Lower lobe of right lung (tissue), 2 donors: ENCODE measurements at regions not wholly inside any gene's neighbourhood (a gene's known extent, or its start where the extent isn't known, plus 50 kb on each side); places are given as distances from the start of the nearest gene placed in this dataset.
A peak's percentile ranks its signal among the peaks of the same experiment; 100 is the strongest.

ENCODE experiments used
- ATAC-seq, 2 donors: fragments of 200-7000 bp; cut with Tn5 transposase; one replicate each; pipeline ENCODE4 v1.9.1; 2020 to 2022; ENCODE audit warnings: mild to moderate bottlenecking in 2 of 2, moderate library complexity in 2 of 2
- DNase-seq: peaks from one replicate; pipeline ENCODE4 v3.0.0-alpha.2; 2020
- H3K27ac ChIP-seq: fragments of 200-600 bp; one replicate; pipeline ENCODE4 v1.8.0; 2022
- H3K27me3 ChIP-seq: fragments of 200-600 bp; one replicate; pipeline ENCODE4 v1.8.0; 2022; ENCODE audit warnings: low read depth
- H3K36me3 ChIP-seq: fragments of 200-600 bp; one replicate; pipeline ENCODE4 v1.8.0; 2022; ENCODE audit warnings: mild to moderate bottlenecking
- H3K4me1 ChIP-seq: fragments of 200-600 bp; one replicate; pipeline ENCODE4 v1.8.0; 2022
- H3K4me3 ChIP-seq: fragments of 200-600 bp; one replicate; pipeline ENCODE4 v1.8.0; 2022; ENCODE audit warnings: mild to moderate bottlenecking
- H3K9me3 ChIP-seq: fragments of 200-600 bp; one replicate; pipeline ENCODE4 v1.8.0; 2022
- intact Hi-C: fragments of 100-400 bp; cut with DNase I; formaldehyde crosslinking; loops from one replicate; pipeline ENCODE4 v1.11.0; 2022
- TF ChIP-seq, protein P1 (sequence below): fragments of 200-600 bp; IDR thresholded peaks from one replicate; pipeline ENCODE4 v1.8.0; 2022; ENCODE audit warnings: antibody characterized with exemption, mild to moderate bottlenecking
- donor health status: DM: no; HTN: yes; CAD: no; lungs with severe emphysema.

- H3K4me1 ChIP-seq, result peaks cover 4% of the 10 kb centered on the region
- DNase-seq (no peak), ATAC-seq (no peak)
- H3K27ac ChIP-seq, result no peak overlapping the region
- no peaks in the 10 kb centered on the region for H3K9me3 ChIP-seq
- H3K36me3 ChIP-seq, result no peaks in the 10 kb centered on the region
- no peak overlapping the region for H3K4me3 ChIP-seq
- intact Hi-C loops, result no loop called here
- H3K27me3 ChIP-seq, result no peaks in the 10 kb centered on the region
- TF ChIP-seq, protein P1, sequence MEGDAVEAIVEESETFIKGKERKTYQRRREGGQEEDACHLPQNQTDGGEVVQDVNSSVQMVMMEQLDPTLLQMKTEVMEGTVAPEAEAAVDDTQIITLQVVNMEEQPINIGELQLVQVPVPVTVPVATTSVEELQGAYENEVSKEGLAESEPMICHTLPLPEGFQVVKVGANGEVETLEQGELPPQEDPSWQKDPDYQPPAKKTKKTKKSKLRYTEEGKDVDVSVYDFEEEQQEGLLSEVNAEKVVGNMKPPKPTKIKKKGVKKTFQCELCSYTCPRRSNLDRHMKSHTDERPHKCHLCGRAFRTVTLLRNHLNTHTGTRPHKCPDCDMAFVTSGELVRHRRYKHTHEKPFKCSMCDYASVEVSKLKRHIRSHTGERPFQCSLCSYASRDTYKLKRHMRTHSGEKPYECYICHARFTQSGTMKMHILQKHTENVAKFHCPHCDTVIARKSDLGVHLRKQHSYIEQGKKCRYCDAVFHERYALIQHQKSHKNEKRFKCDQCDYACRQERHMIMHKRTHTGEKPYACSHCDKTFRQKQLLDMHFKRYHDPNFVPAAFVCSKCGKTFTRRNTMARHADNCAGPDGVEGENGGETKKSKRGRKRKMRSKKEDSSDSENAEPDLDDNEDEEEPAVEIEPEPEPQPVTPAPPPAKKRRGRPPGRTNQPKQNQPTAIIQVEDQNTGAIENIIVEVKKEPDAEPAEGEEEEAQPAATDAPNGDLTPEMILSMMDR, result no peak
Observed at GRCh38 chr5:107254214-107254901, 416.4 kb downstream of the EFNA5 start.

DNA sequence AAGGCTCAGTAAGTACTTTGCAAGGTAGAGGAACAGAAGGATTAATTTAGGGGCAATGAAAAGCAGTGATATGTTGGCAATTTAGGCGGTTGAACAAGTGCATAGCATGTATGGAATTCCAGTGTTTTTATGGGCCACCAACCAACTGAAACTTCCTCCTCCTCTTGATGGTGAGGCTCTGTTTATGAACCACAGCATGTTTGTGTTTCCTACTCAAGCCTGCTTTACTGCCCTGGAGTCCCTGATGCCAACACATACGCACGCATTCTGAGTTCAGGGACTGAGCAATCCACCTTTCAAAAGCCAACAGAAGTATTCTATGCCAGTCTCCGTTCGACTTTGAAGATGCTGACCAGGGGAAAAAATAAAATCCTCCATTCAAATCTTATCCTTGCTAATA, 417.5 kb downstream of the EFNA5 start:
- TF ChIP-seq, protein P1, result no peak
- H3K36me3 ChIP-seq, result no peaks in the 10 kb centered on the region
- H3K9me3 ChIP-seq, result no peaks in the 10 kb centered on the region
- intact Hi-C loops, result no loop called here
- no peaks in the 10 kb centered on the region for H3K27me3 ChIP-seq
- H3K4me3 ChIP-seq, result no peak overlapping the region
- H3K4me1 ChIP-seq, result peaks cover 4% of the 10 kb centered on the region
- peak; percentile 33 to 58 for ATAC-seq
- no peak overlapping the region for H3K27ac ChIP-seq
- no peak for DNase-seq

DNA sequence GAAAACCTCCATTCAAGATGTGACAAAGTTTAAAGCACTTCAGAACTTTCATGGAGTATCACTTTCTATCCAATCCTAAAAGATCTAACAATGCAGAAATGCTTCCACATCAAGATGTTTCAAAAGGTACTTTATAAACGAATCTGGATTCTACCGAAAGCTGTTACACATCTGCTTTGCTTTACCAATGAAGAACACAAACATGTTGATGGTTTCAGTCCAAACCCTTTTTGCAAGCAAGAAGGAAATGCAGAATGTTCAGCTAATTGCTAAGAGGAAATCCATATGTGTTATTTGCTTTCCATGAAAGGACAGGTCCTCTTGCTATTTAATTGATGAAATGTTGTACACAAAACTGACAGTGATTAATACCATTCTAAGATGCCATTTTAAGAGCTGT, 419.6 kb downstream of the EFNA5 start:
- ATAC-seq (no peak), DNase-seq (no peak)
- Histone ChIP-seq H3K27me3 (no peaks in the 10 kb centered on the region), H3K4me1 (peaks cover 4% of the 10 kb centered on the region), H3K27ac (no peak overlapping the region), H3K36me3 (no peaks in the 10 kb centered on the region), H3K4me3 (no peak overlapping the region), H3K9me3 (no peaks in the 10 kb centered on the region)
- intact Hi-C loops, result no loop called here
- TF ChIP-seq, protein P1, result no peak

DNA sequence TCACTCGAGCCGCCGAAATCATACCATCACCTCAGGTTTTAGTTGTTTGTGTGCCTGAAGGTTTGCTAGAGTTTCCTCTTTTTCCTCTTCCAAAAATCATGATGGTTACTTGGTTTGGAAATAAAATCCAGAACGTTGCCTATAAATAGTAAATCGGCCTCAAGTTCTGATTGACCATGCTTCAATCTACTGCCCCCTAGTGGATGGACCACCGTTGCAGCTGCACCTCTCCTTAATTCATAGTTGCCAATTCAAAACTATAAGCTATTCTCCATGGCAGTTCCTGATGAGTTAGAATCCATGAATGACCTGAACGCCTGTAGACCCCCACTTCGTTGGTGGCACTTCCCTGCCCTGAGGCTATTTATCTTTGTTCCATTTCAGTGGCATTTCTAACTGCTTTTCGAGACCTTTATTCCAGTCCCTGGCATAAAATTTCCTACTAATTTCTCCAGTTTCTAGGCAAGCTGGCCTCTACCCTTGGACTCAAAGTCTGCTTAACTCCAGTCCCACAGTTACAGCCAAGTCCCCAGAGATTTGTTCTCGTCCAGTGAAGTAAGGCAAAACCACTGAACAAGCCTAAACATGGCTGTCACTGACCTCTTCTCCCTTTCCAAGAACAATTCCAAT, 422.6 kb downstream of the EFNA5 start:
- Histone ChIP-seq H3K9me3 (no peaks in the 10 kb centered on the region), H3K27ac (no peak overlapping the region), H3K36me3 (no peaks in the 10 kb centered on the region), H3K4me1 (peaks cover 2% of the 10 kb centered on the region), H3K27me3 (no peaks in the 10 kb centered on the region), H3K4me3 (no peak overlapping the region)
- TF ChIP-seq, protein P1, result peak; percentile 82
- peak; percentile 49 for DNase-seq
- peak; percentile 46 to 62 for ATAC-seq
- intact Hi-C loops, result no loop called here

GRCh38 chr5:107247427-107247826, 423.3 kb downstream of the EFNA5 start:
- H3K36me3 ChIP-seq, result no peaks in the 10 kb centered on the region
- H3K4me3 ChIP-seq, result no peak overlapping the region
- ATAC-seq (no peak), DNase-seq (no peak)
- intact Hi-C loops, result no loop called here
- H3K27ac ChIP-seq, result no peak overlapping the region
- no peaks in the 10 kb centered on the region for H3K4me1 ChIP-seq
- TF ChIP-seq, protein P1, result no peak
- H3K9me3 ChIP-seq, result no peaks in the 10 kb centered on the region
- H3K27me3 ChIP-seq, result no peaks in the 10 kb centered on the region
